Activated CD8-positive, alpha-beta memory T cell treated with anti-CD3 and anti-CD28 coated beads, Interleukin-2, amount 50 U/mL, for 1 hour (primary cell): ENCODE measurements at regions not wholly inside any gene's neighbourhood (a gene's known extent, or its start where the extent isn't known, plus 50 kb on each side); places are given as distances from the start of the nearest gene placed in this dataset.

Source experiments
- DNase-seq: peaks from one replicate; pipeline ENCODE4 v3.0.0-alpha.2; 2020; ENCODE audit errors: extremely low read depth

DNA sequence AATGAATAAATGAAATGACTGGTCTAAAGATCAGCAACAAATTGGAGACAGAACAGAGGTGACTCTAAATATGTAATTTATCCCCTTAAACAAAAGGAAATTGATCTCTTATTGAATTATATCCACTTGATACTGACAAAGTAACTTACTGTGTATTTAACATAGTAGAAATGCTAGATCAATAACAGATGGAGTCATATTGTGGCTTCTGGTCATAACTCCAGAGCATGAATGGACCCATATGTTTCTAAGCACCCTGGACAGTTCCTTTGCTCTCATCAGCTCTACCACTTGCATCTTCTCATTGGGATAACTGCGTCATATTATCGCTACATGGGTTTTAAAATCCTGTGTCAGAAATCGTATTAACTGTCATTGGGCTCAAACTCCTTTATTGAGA is 222.3 kb downstream of the ETS1 start:
- no peak for DNase-seq

DNA sequence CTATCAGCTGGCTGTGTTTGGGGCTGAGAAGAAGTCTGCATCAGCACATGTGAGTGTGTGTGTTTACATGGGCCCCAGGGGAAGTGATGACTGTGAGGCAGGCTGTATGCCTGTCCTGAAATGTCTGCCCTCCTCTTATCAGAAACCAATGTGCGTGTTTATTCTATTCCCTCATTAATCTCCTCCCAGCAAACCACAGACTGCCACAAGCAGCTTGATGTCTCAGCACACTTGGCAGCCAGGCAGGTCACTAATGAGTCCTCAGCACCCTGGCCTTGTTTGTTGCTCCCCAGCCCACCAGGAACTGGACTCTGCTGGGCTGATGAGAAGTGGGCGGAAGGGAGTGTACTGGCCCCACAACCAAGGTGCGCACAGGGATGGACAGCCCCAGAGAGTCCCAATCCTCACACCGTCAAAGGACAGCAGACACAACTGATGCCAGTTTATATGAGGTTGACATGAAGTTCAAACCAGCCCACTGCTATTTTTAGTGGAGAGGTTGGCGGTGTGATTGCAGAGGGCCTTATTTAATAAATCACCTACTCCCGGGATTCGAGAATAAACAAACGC is 225.8 kb downstream of the ETS1 start:
- no peak for DNase-seq

DNA sequence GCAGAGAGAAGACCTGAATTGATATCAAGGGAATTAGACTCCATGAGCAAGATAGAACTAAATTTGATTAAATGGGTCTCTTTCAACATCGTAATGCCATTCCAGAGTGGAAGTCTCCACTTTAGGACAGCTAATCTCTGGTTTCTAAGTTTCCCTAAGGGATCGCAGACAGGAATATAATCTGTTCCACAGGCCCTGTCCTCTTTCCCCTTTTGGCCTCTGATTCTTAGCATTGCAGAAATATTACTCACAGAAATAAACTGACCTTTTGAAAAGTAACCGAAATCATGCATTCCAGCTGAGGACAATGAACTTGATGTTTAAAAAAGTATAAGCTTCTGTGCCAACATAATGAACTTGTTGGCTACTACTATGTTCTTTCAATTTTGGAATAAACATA is 227.8 kb downstream of the ETS1 start:
- DNase-seq: no peak

DNA sequence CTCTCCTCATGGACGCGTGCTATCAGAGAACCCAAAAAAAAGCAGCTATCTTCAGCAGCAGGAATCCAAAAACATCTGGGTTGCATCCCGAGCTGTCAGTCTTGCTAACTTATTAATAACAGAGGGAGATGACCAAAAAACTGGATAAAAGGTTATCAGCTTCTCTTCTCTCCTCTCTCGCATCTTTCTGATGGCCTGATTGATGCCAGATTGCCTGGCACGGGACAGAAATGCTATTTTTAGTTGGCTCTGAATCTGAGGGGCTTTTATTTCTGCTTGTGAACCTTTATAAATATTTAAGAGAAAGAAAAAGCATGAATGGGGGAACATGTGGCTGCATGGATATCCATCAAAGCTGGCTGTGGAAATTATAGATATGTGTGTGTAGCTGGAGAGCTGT is 230.3 kb downstream of the ETS1 start:
- DNase-seq: no peak

DNA sequence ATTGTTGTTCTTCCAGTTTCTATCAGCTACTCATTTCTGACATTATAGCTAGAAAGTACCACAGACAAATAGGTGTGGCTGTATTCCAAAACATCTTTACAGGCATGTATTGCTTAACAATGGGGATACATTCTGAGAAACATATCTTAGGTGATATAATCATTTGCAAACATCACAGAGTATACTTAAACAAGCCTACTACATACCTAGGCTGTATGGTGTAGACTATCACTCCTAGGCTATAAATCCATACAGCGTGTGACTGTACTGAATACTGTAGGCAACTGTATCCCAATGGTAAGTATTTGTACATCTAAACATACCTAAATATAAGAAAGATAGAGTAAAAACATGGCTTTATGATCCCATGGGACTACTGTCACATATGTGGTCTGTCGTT is 231.8 kb downstream of the ETS1 start:
- no peak for DNase-seq

DNA sequence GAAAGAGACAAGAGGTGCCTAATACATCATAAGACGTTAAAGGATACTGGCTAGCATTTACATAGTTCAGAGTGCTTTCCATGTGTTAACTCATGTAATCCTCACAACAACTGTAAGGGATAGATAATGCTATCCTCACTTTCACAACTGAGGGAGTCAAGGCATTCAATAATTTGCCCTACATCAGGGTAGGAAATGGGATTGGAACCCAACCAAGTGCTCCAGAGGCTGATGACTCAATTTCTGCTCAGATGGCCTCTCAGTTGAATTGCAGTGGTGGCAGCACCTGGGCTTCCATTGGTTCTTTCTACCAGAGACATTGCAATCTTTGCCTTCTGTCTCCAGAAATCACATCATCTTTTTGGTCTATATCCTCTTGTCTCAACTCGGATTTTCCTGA is 232.9 kb downstream of the ETS1 start:
- DNase-seq: no peak

DNA sequence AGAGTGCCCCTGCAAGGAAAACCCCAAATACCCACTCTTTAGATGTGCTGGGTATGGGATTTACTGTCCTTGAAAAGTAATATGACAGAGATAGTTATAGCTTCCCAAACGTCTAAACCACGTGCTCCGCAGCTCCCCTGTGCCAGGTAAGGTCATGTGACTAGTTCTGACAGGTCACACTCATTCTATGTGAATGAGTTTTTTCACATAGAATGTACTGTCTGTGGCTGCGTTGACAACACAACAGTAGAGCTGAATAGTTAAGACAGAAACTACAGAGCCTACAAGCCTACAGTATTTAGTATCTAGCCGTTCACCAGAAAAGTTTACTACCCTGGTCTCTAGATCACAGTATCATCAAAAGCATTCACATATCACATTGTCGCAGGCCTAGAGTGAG is 236.2 kb downstream of the ETS1 start:
- no peak for DNase-seq

DNA sequence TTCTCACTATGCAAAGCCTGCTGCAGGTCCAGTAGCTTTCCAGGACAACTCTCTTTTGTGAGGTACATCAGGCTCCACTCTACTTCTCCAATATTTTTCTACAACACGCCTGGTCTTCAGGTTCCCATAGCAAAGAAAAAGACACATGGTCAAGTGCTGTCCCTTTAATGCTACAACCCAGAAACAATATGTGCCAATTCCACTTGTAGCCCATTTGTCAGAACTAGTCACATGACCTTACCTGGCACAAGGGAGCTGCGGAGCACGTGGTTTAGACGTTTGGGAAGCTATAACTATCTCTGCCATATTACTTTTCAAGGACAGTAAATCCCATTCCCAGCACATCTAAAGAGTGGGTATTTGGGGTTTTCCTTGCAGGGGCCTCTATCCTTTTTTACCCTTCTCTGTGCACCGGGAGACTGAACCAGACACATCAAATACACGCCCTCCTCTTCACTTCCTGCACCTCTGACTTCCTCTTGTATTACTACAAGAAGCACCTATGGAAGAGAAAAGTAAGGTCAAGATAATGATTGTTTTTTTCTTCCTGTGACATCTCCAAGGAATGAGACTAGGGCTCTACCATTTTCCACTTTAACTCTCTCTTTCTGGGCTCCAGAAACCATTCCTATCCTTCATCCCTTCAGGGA is 237.6 kb downstream of the ETS1 start:
- no peak for DNase-seq

DNA sequence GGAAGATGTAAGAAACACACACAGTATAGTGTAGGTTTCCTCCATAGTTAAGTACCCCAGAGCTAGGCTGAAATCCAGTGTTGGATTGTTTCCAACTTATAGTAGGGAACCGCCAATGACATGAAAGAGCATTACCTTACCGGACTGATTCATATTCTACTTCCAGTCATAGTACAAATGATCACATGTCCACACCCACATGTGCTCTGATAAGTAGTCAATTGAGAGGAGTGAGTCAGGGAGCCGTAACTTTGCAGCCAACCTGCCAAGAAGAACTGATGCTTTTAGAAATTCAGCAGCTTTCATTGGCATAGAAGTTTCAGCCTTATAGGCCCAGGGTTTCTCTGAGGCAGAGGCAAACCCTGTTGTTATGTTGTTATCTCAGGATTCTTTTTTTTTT is 240.6 kb downstream of the ETS1 start:
- no peak for DNase-seq

DNA sequence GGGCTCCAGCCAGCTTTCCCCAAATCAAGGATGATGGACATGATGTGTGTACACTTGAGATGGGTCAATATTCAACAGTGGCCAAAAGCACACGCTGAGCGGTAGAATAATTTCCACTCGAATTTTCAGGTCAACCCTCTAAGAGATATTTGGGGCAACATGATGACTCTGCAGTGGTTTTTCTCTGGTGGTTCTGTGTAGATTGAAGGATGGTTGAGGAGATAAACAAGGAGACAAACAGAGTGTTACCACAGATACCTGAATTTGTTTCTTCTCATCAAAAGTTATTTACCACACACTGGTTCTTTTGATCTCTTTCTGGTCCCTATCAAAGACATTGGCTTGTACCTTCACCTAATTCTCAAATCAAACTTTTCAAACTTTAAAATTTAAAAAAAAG is 242.0 kb downstream of the ETS1 start:
- no peak for DNase-seq

DNA sequence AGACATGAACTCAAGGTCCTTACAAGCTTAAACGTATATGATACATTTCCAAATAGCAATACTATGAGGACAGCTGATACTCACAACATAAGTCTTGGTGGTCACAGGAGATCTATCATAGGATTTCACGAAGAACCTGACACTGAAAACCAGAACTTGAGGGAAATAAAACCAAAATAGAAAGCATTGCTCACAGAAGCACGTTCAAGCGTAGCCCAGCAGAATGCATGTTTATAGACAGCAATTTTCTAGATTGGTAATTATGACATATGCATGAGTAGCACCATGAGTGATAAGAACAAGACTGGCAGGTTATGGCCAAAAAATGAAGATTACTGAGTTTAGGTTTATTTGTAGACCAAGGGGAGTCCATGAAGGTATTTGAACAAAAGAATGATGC is 243.5 kb downstream of the ETS1 start:
- no peak for DNase-seq

DNA sequence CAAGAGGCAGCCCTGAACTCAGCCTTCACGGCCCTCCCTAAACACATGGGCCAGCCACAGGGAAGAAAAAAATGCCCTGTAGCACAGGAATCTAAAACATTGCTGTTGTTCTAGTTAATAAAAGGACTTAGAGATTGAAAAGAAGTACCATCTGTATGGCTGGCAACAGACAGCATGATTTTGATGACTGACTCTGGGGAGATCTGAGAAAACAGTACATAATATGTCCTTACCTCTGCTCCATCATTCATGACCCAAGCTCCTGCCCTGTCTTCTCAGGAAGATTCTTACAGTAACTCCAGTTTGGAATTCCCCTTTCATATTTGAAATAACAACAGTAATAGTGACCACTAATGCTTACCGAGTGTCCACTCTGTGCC is 244.2 kb downstream of the ETS1 start:
- DNase-seq: no peak

DNA sequence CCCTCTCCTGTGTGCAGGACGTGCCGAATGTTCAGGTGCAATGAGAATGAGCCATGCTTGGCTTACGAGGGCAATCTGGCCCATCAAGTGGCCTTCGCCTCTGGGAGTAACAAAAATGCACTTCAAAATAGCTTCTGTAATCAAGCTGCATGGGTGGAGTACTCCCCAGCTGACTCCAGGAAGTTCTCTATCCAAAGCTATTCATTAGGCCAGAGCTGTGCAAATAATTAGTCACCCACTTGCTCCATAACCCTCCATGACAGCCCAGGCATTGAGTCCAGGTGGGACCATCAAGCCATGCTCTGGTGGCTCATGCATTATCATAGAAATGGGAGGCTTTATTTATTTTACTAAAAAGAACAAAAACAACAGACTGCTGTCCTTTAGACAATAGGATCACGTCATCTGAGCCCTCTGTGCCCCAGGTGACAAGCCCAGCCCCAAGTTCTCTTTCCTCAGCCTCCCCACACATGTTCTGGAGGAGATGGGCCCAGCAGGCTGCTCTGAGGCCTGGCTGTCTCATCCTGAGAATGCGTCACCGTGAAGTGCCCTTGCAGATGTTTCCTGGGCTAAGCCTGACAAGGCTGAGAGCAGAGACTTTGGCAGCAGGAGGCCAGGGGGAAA is 244.7 kb downstream of the ETS1 start:
- no peak for DNase-seq

DNA sequence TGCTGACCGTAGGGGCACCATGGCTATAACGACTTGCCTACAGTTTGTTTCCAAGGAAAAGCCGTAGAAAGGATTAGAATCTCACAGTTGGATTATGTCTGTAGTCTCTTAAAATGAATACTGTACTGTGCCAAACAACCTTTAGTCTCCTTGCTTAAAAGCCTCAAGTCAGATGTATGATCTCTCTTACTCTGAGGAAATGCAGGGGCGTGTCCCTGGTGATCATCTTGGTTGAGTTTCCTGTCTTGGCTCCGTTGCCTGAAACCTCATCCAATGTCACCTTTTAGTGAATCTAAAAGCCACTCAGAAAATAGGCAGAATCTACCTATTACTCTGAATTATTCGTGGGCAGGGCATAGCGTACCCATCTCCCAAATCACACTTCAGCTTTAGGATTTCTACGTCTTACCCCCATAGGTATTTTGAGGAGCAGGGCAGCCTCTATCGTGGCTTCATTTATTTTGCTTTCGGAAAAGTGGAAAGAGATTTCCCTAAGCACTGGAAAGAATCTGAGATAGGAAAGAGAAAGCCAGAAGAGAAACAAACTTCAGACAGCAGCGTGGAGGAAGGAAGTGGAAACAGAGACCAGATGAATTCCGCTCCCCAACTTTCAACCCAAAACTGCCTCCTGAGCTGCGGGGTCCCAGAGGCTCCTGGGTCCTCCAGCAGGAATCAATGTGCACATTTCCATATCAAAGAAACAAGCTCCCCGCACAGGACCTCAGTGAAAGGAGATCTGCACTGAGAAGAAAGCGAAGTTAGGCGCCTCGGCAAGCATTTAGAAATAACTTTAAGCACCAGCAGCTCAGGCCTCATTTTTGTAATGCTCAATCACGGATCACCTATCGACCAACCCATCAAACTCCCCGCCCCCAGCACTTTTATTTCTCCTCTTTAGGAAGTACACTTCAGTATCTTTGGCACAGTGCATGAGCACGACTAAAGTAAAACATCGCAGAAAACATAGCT is 245.8 kb downstream of the ETS1 start:
- DNase-seq: peak; percentile 52

DNA sequence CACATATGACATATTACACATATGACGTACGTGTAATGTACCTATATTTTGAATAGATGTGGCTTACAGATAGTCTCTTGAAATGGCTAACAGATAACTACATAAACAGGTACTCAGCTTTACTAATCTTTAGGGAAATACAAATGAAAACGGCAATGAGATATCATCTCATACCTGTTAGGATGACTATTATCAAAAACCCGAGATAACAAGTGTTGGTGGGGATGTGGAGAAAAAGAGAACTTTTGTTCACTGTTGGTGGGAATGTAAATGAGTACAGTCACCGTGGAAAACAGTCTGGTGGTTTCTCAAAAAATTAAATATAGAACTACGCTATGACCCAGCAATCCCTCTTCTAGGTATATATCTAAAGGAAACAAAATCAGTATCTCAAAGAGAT is 247.6 kb downstream of the ETS1 start:
- no peak for DNase-seq

DNA sequence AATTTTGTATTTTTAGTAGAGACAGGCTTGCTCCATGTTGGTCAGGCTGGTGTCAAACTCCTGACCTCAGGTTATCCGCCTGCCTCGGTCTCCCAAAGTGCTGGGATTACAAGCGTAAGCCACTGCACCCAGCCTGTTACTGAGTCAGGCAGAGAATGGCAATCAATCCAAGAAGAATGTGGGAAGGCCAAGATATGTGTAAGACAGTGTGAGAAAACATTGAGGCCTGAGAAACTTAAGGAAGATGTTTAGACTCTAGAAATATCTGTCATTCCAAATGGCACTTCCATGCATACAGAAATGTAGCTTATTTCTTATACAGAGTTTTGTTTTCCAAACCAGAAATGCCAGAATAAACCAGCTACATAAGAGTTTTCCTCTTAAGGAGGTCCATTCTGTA is 248.5 kb downstream of the ETS1 start:
- no peak for DNase-seq

DNA sequence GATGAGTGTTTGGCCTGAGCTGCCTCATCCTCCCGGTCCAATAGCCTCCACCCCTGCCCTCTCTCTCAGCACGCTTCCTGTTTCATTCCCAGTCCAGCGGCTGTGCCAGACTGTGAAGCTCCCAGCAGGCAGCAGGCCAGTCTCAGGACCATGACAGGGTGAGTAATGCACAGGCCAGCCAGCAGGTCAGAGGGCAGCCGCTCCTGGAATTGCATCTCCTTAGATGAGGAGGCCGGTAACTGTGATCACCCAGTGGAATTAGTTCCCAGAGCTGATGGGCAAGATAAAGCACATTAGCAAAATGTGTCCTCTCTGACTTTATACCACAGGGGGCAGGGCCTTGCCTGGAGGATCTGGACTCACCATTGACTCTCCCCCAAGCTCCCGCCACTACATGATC is 251.2 kb downstream of the ETS1 start:
- DNase-seq: no peak

DNA sequence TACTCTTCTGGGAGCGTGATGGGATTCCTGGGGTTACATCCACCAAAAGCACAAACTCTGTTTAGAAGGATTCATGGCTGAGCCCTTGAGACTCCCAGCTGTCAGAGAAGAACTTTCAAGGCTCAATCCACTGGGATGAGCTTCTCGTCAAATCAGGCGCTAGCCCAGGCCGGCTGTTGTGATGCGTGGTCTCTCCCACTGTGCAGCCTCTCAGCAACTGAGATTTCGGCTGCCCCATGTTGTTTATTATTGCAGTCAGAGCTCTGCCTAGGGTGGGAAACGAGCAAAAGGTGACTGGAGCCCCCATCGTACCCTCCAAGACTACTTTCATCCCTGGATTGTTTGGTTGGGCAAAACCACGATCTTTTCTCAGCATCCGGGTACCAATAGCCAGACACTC is 251.6 kb downstream of the ETS1 start:
- DNase-seq: no peak

DNA sequence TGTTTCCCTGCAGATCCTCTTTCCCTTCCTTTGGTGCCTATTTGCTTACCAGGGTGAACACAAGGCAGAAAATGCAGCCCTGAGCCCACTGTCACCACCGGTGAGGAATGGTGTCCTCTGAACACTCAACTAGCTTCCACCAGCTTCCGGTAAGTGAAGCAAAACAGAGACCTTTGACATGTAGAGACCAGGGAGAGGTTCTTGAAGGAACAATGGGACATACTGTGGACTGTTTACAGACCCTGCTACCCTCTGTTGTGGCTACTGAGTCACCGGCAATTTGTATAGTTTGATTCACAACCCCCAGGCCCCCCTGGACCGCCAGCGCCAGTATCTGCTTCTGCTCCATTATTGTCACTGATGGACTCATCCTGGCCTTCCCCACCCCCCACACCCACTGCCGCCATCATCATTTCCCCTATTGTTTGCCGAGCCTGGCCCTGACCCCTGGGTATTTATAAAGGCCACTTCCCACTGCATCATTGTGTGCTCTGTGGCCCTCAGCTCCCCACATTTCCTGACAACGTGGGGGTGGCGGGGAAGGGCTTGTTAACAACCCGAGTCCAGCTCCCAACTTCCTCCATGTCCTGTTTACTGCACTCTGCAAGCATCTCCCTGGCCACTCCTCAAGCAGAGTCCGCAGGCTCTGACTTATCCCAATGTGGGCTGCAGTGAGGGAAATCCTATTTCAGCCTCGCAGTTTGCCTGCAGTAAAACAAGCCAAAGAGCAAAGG is 252.9 kb downstream of the ETS1 start:
- DNase-seq: no peak

DNA sequence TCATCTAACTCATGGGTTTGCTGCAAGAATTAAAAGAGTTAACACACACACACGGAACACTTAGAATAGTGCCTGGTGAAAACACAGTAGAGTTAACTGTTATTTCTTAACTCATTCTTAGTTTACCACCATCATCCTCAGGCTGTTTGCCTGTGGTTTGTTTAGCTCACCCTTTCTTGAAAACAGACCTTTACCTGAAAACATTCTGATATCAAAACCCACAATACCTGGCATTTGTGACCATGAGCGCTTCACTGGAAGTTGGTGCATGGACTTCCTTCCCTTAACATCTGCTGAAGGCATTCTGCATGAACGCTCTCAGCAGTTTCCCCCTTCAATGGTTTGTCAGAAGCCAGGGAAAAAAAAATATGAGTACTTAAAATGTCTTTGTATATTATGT is 256.0 kb downstream of the ETS1 start:
- DNase-seq: no peak

DNA sequence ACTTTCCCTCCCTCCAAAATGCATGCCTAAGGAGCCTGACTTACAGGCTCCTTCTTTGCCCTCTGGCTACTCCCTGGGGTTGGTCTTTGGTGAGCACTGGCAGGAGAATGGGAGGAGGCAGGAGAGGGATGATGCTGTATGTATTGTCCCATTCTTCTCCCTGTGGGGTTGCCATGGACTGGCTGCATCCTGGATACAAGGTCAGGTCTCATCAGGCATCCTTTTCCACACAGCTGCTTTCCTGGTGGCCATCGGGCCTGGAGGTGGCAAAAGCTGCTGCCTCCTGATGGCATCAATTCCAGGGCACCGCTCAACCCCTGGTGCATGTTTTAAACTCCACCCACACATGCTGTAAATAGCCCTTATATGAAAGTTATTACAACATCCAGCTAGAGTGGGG is 257.2 kb downstream of the ETS1 start:
- DNase-seq: no peak

DNA sequence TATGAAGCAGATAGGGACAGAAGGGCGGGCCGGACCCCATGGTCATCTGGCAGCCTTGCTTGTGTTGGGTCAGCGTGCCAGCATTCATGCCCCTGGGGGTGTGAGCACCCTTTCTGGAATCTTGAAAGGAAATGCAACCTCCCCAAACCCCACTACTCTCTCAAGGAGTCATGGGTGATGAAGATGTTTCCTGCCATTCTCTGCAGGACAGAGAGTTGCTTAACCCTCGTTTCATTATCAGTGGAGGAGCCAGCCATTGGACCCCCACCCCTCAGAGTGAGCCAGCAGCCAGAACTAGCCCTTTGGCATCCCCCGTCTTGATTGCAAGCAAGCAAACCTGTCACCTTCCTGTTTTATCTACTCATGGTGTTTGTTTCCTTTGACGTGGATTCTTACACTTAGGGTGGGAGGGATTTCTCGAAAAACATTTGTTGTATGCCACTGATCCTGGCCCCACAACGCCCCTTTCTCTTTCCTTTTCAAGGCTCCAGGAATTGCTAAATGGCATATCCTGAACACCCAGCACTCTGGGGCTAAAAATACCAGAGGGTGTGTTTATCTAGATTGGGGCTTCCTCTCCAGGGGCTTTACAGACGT is 258.3 kb downstream of the ETS1 start:
- DNase-seq: no peak
